Esophagus muscularis mucosa (tissue), 4 donors: ENCODE measurements at regions not wholly inside any gene's neighbourhood (a gene's known extent, or its start where the extent isn't known, plus 50 kb on each side); places are given as distances from the start of the nearest gene placed in this dataset.

Experiments
- EP300 ChIP-seq: sonication (generic); formaldehyde crosslinking; IDR thresholded peaks from one replicate; pipeline ENCODE4 v1.6.1; 2017; ENCODE audit warnings: antibody characterized with exemption
- POLR2A ChIP-seq: fragments of 450-650 bp; IDR thresholded peaks from one replicate; pipeline ENCODE4 v1.6.1; 2017; ENCODE audit warnings: antibody characterized with exemption, moderate library complexity, mild to moderate bottlenecking, low read depth
- POLR2AphosphoS5 ChIP-seq, 2 donors: sonication (generic); formaldehyde crosslinking; IDR thresholded peaks; one replicate each; pipeline ENCODE4 v1.6.1; 2017; ENCODE audit warnings: antibody characterized with exemption in 2 of 2
- TF ChIP-seq, protein P1 (sequence below), 3 experiments: fragments of 200-600 bp in 2 of 3; fragments of 450-650 bp in 1 of 3; sonication (generic) in 2 of 3; IDR thresholded peaks; one replicate each; pipeline ENCODE4 v1.5.1; 2017 to 2019; ENCODE audit warnings: antibody characterized with exemption in 3 of 3, mild to moderate bottlenecking in 2 of 3, moderate library complexity in 1 of 3

DNA sequence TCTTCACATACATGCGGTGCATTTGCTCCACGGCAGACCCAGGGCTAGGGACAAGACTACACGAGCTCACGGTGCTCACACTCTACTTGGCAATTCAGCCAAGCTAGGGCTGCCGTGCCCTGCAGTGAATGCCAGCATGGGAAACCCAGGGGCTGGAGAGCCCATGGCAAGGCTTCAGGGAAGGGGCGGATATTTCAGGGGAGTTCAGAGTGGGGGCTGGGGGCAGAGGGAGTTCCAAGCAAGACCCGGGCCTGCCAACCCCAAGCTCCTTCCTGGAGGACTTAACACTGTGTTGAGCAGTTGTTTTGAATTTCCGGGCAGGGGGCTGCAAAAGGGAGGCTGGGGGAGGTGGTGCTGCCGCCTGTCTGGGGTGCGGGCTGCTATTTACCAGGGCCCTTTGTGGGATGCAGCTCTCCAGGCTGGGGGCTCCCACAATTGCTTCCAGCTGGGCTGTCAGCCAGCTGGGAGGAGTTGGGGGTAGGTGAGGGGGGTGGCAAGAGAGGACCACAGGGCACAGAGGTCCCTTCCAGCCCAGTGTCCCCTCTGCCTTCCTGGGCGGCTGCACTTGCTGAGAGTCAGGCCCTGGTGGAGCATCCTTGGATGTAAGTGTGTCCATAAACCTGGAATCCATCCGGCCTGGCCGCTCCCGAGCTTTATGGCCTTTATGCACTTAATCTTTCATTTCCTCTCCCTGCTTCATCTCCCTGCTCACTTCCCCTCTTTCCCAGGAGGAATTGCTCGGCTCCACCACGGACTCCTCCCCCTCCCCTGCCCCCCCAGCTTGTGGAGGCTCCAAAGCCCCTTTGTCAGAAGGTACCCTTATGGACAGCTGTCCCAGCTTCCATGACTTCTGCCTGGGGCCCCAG, 55.8 kb upstream of the SSBP3 start:
- TF ChIP-seq, protein P1, sequence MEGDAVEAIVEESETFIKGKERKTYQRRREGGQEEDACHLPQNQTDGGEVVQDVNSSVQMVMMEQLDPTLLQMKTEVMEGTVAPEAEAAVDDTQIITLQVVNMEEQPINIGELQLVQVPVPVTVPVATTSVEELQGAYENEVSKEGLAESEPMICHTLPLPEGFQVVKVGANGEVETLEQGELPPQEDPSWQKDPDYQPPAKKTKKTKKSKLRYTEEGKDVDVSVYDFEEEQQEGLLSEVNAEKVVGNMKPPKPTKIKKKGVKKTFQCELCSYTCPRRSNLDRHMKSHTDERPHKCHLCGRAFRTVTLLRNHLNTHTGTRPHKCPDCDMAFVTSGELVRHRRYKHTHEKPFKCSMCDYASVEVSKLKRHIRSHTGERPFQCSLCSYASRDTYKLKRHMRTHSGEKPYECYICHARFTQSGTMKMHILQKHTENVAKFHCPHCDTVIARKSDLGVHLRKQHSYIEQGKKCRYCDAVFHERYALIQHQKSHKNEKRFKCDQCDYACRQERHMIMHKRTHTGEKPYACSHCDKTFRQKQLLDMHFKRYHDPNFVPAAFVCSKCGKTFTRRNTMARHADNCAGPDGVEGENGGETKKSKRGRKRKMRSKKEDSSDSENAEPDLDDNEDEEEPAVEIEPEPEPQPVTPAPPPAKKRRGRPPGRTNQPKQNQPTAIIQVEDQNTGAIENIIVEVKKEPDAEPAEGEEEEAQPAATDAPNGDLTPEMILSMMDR (IDR thresholded peaks at IDR 0.05) = no peak
- TF ChIP-seq EP300 (no peak), POLR2AphosphoS5 (IDR thresholded peaks at IDR 0.05) (no peak), POLR2A (no peak)
